SU-DHL-6 (cell line): ENCODE measurements at regions not wholly inside any gene's neighbourhood (a gene's known extent, or its start where the extent isn't known, plus 50 kb on each side); places are given as distances from the start of the nearest gene placed in this dataset.

ENCODE experiments used
- H2AFZ ChIP-seq: fragments of 200-600 bp; sonication (generic); 2 replicates; pipeline ENCODE4 v1.6.1; 2014; ENCODE audit warnings: low read depth, mild to moderate bottlenecking, moderate library complexity, mixed read lengths, antibody characterized with exemption, low read length; ENCODE audit not compliant: severe bottlenecking
- H3F3A ChIP-seq: fragments of 200-600 bp; shearing (Covaris generic); 2 replicates; pipeline ENCODE4 v1.6.0; 2016; ENCODE audit warnings: antibody characterized with exemption, mild to moderate bottlenecking; ENCODE audit not compliant: insufficient read depth
- H3K27ac ChIP-seq: fragments of 200-600 bp; sonication (generic); 2 replicates; pipeline ENCODE4 v1.5.1; 2016; ENCODE audit warnings: low read depth, mild to moderate bottlenecking, low read length, moderate library complexity, mixed read lengths
- H3K27me3 ChIP-seq: fragments of 200-600 bp; sonication (generic), shearing (Covaris generic); 2 replicates; pipeline ENCODE4 v1.6.0; 2014; ENCODE audit warnings: mild to moderate bottlenecking, low read length
- H3K36me3 ChIP-seq: fragments of 200-600 bp; sonication (generic); 2 replicates; pipeline ENCODE4 v1.6.1; 2014; ENCODE audit warnings: mild to moderate bottlenecking, low read length, mixed read lengths
- H3K4me2 ChIP-seq: fragments of 300-600, 200-600 bp; shearing (Covaris generic), sonication (generic); 2 replicates; pipeline ENCODE4 v1.6.0; 2014; ENCODE audit warnings: low read length, low read depth, mild to moderate bottlenecking; ENCODE audit not compliant: poor library complexity, severe bottlenecking
- H3K4me3 ChIP-seq: fragments of 200-600 bp; sonication (generic); 2 replicates; pipeline ENCODE4 v1.5.1; 2014; ENCODE audit warnings: antibody characterized with exemption, low read length, mild to moderate bottlenecking, mixed read lengths; ENCODE audit not compliant: insufficient read depth, poor library complexity, severe bottlenecking
- H3K79me2 ChIP-seq: fragments of 200-600 bp; sonication (generic); 2 replicates; pipeline ENCODE4 v1.6.1; 2014; ENCODE audit warnings: mild to moderate bottlenecking, low read length, moderate library complexity; ENCODE audit not compliant: insufficient read depth
- H3K9ac ChIP-seq: fragments of 200-600 bp; sonication (generic); 2 replicates; pipeline ENCODE4 v1.7.0; 2014; ENCODE audit warnings: mild to moderate bottlenecking, low read length
- H3K9me2 ChIP-seq: fragments of 200-600 bp; sonication (generic); replicated peaks from 2 replicates; pipeline ENCODE4 v1.6.1; 2014; ENCODE audit warnings: low read length; ENCODE audit not compliant: insufficient read depth
- H3K9me3 ChIP-seq: fragments of 200-600 bp; sonication (generic); 2 replicates; pipeline ENCODE4 v1.6.1; 2014; ENCODE audit warnings: low read length, mixed read lengths; ENCODE audit not compliant: insufficient read depth
- H4K20me1 ChIP-seq: fragments of 200-600 bp; sonication (generic); 2 replicates; pipeline ENCODE4 v1.6.1; 2014; ENCODE audit warnings: low read depth, mild to moderate bottlenecking, antibody characterized with exemption, low read length, moderate library complexity, mixed read lengths
- EZH2phosphoT487 ChIP-seq: fragments of 200-600 bp; sonication (generic), shearing (Covaris generic); conservative IDR thresholded peaks from 2 replicates; pipeline ENCODE4 v1.6.1; 2018; ENCODE audit warnings: mild to moderate bottlenecking, antibody characterized with exemption, low read length, moderate library complexity, mixed read lengths
- TF ChIP-seq, protein P1 (sequence below): fragments of 200-600 bp; sonication (generic); IDR thresholded peaks from one replicate; pipeline ENCODE4 v1.5.1; 2017; ENCODE audit warnings: antibody characterized with exemption, mild to moderate bottlenecking, low read length, moderate library complexity; ENCODE audit not compliant: insufficient read depth, poor library complexity, severe bottlenecking

DNA sequence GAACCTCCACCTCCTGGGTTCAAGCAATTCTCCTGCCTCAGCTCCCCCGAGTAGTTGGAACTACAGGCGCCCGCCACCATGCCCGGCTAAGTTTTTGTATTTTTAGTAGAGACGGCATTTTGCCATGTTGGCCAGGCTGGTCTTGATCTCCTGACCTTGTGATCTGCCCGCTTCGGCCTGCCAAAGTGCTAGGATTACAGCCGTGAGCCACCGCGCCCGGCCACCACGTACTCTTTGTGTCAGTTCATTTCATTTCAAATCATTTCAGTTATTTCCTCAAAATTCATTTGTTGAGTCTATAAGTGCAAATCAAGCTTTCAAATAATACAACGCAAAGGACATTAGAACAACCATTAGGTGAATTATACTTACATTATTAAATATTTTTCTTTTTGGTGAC, 943.8 kb downstream of the TYW1 start:
- Histone ChIP-seq H3K79me2 (no peaks in the 10 kb centered on the region), H2AFZ (no peak overlapping the region), H3K9me3 (no peaks in the 10 kb centered on the region), H3K4me2 (no peak overlapping the region), H3K27me3 (no peaks in the 10 kb centered on the region), H3K9ac (no peak overlapping the region), H3K4me3 (no peak overlapping the region), H3F3A (no peaks in the 10 kb centered on the region), H4K20me1 (no peaks in the 10 kb centered on the region), H3K27ac (no peak overlapping the region), H3K9me2 (no peaks in the 10 kb centered on the region), H3K36me3 (no peaks in the 10 kb centered on the region)
- no peak for TF ChIP-seq EZH2phosphoT487
- TF ChIP-seq, protein P1, sequence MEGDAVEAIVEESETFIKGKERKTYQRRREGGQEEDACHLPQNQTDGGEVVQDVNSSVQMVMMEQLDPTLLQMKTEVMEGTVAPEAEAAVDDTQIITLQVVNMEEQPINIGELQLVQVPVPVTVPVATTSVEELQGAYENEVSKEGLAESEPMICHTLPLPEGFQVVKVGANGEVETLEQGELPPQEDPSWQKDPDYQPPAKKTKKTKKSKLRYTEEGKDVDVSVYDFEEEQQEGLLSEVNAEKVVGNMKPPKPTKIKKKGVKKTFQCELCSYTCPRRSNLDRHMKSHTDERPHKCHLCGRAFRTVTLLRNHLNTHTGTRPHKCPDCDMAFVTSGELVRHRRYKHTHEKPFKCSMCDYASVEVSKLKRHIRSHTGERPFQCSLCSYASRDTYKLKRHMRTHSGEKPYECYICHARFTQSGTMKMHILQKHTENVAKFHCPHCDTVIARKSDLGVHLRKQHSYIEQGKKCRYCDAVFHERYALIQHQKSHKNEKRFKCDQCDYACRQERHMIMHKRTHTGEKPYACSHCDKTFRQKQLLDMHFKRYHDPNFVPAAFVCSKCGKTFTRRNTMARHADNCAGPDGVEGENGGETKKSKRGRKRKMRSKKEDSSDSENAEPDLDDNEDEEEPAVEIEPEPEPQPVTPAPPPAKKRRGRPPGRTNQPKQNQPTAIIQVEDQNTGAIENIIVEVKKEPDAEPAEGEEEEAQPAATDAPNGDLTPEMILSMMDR = no peak

DNA sequence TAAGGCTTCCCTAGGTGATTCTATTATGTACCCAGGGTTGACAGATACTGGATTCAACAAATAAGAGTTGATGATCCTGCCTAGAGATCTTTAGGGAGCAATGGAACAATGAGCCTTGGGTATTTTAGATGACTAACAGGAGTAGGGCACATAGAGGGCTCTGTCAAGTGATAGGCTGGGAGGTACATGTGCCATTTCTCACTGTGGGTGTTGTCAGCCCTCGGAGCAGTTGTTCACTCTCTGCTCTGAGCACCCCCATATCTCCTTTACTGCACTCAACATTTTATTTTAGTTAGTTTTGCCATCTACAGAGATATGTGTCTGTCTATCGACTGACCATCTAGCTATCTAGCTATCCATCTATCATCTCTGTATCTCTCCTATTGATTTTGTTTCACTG, 950.6 kb downstream of the TYW1 start:
- no peaks in the 10 kb centered on the region for H4K20me1 ChIP-seq
- no peak overlapping the region for H3K9ac ChIP-seq
- no peaks in the 10 kb centered on the region for H3K27me3 ChIP-seq
- H3K9me2 ChIP-seq = no peaks in the 10 kb centered on the region
- H3K4me3 ChIP-seq = no peak overlapping the region
- no peak overlapping the region for H3K27ac ChIP-seq
- H3K36me3 ChIP-seq = no peaks in the 10 kb centered on the region
- no peak for TF ChIP-seq EZH2phosphoT487
- TF ChIP-seq, protein P1 = no peak
- H2AFZ ChIP-seq = no peak overlapping the region
- H3K4me2 ChIP-seq = no peak overlapping the region
- H3K9me3 ChIP-seq = no peaks in the 10 kb centered on the region
- H3F3A ChIP-seq = no peaks in the 10 kb centered on the region
- H3K79me2 ChIP-seq = no peaks in the 10 kb centered on the region

DNA sequence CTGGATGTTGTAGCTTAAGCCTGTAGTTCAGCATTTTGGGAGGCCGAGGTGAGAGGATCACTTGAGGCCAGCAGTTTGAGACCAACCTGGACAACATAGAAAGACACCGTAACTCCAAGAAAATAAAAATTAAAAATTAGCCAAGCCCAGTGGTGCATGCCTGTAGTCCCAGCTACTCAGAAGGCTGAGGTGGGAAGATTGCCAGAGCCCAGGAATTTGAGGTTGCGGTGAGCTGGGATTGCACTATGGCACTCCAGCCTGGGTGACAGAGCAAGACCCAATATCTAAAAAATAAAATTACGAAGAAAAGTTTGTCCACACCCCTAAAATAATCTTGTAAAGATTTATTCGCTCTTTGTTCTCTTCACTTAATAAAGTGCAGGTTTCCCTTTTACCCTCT, 951.0 kb downstream of the TYW1 start:
- no peak overlapping the region for H2AFZ ChIP-seq
- no peak overlapping the region for H3K4me2 ChIP-seq
- no peaks in the 10 kb centered on the region for H3K79me2 ChIP-seq
- H3F3A ChIP-seq = no peaks in the 10 kb centered on the region
- TF ChIP-seq, protein P1 = no peak
- no peak for TF ChIP-seq EZH2phosphoT487
- H3K27me3 ChIP-seq = no peaks in the 10 kb centered on the region
- H3K9me3 ChIP-seq = no peaks in the 10 kb centered on the region
- H3K36me3 ChIP-seq = no peaks in the 10 kb centered on the region
- no peaks in the 10 kb centered on the region for H4K20me1 ChIP-seq
- H3K4me3 ChIP-seq = no peak overlapping the region
- no peak overlapping the region for H3K27ac ChIP-seq
- no peaks in the 10 kb centered on the region for H3K9me2 ChIP-seq
- H3K9ac ChIP-seq = no peak overlapping the region
